Liver (tissue), 8 donors: ENCODE measurements at regions not wholly inside any gene's neighbourhood (a gene's known extent, or its start where the extent isn't known, plus 50 kb on each side); places are given as distances from the start of the nearest gene placed in this dataset.

Source experiments
- DNase-seq: peaks from one replicate; pipeline ENCODE4 v3.0.0-alpha.2; 2017; ENCODE audit warnings: low spot score
- H3K27ac ChIP-seq, 2 donors: one replicate each; pipeline ENCODE4 v1.7.0; 2013; ENCODE audit warnings: inconsistent platforms in 2 of 2, low read length in 2 of 2, control low read depth in 1 of 2, low read depth in 1 of 2, mild to moderate bottlenecking in 1 of 2
- H3K27me3 ChIP-seq, 4 donors: one replicate each; pipeline versions ENCODE4 v1.6.1 to v1.7.0; 2013; ENCODE audit warnings: low read length in 3 of 4, inconsistent platforms in 1 of 4, mild to moderate bottlenecking in 1 of 4, moderate library complexity in 1 of 4; ENCODE audit not compliant: control insufficient read depth in 4 of 4, insufficient read depth in 4 of 4
- H3K36me3 ChIP-seq, 4 donors: one replicate each; pipeline versions ENCODE4 v1.6.1 to v1.7.0; 2013; ENCODE audit warnings: low read length in 3 of 4, mild to moderate bottlenecking in 3 of 4, low read depth in 1 of 4, moderate library complexity in 1 of 4; ENCODE audit not compliant: control insufficient read depth in 4 of 4, insufficient read depth in 3 of 4
- H3K4me1 ChIP-seq, 4 donors: one replicate each; pipeline versions ENCODE4 v1.6.1 to v1.7.0; 2013; ENCODE audit warnings: low read length in 3 of 4, mild to moderate bottlenecking in 3 of 4, moderate library complexity in 1 of 4; ENCODE audit not compliant: control insufficient read depth in 4 of 4, insufficient read depth in 4 of 4
- H3K4me3 ChIP-seq, 3 donors: one replicate each; pipeline versions ENCODE4 v1.6.1 to v1.7.0; 2013; ENCODE audit warnings: low read length in 3 of 3, control low read depth in 1 of 3, low read depth in 1 of 3, mild to moderate bottlenecking in 1 of 3
- H3K9ac ChIP-seq, 2 donors: one replicate each; pipeline ENCODE4 v1.7.0; 2013; ENCODE audit warnings: low read length in 2 of 2, mild to moderate bottlenecking in 2 of 2, moderate library complexity in 2 of 2, control low read depth in 1 of 2, low read depth in 1 of 2
- H3K9me3 ChIP-seq, 4 donors: one replicate each; pipeline versions ENCODE4 v1.6.1 to v1.7.0; 2013; ENCODE audit warnings: low read length in 3 of 4; ENCODE audit not compliant: control insufficient read depth in 4 of 4
- CTCF ChIP-seq: fragments of 150-350 bp; IDR thresholded peaks from 2 replicates; pipeline ENCODE4 v1.5.1; 2017; ENCODE audit warnings: improper control_type of control experiment, low read depth, low read length; ENCODE audit not compliant: missing input control
- EGR1 ChIP-seq, 2 donors: IDR thresholded peaks; 2 replicates each; pipeline ENCODE4 v1.6.1; 2016 to 2018; ENCODE audit warnings: antibody characterized with exemption in 2 of 2, low read depth in 2 of 2
- FOXA2 ChIP-seq: IDR thresholded peaks from 2 replicates; pipeline ENCODE4 v1.6.1; 2016; ENCODE audit warnings: antibody characterized with exemption
- GABPA ChIP-seq, 2 donors: IDR thresholded peaks in 1 of 2; conservative IDR thresholded peaks in 1 of 2; 2 replicates each; pipeline ENCODE4 v1.6.1; 2016; ENCODE audit warnings: antibody characterized with exemption in 2 of 2, mild to moderate bottlenecking in 1 of 2, moderate library complexity in 1 of 2
- HNF4A ChIP-seq, 2 donors: conservative IDR thresholded peaks; 2 replicates each; pipeline ENCODE4 v1.6.1; 2016; ENCODE audit warnings: antibody characterized with exemption in 2 of 2, mild to moderate bottlenecking in 2 of 2
- JUND ChIP-seq, 2 donors: IDR thresholded peaks; 2 replicates each; pipeline ENCODE4 v1.6.1; 2016; ENCODE audit warnings: antibody characterized with exemption in 2 of 2
- NR2F2 ChIP-seq: IDR thresholded peaks from 2 replicates; pipeline ENCODE4 v1.6.1; 2016; ENCODE audit warnings: antibody characterized with exemption
- RAD21 ChIP-seq, 2 donors: IDR thresholded peaks; 2 replicates each; pipeline ENCODE4 v1.6.1; 2016; ENCODE audit warnings: antibody characterized with exemption in 2 of 2, mild to moderate bottlenecking in 2 of 2
- RXRA ChIP-seq, 2 donors: IDR thresholded peaks; 2 replicates each; pipeline ENCODE4 v1.6.1; 2017 to 2018; ENCODE audit warnings: antibody characterized with exemption in 2 of 2, mild to moderate bottlenecking in 1 of 2
- SP1 ChIP-seq: IDR thresholded peaks from 2 replicates; pipeline ENCODE4 v1.6.1; 2018; ENCODE audit warnings: antibody characterized with exemption, mild to moderate bottlenecking
- TAF1 ChIP-seq: conservative IDR thresholded peaks from 2 replicates; pipeline ENCODE4 v1.6.1; 2016; ENCODE audit warnings: antibody characterized with exemption, mild to moderate bottlenecking
- YY1 ChIP-seq: IDR thresholded peaks from 2 replicates; pipeline ENCODE4 v1.6.1; 2016; ENCODE audit warnings: antibody characterized with exemption, mild to moderate bottlenecking
- WGBS: extraction: QIAGEN DNeasy Blood & Tissue Kit; methylation state at CpG from one replicate; pipeline ENCODE4 v1.1.7; 2013; 5-methylcytosine and 5-hydroxymethylcytosine counted together
- TF ChIP-seq, protein P1 (sequence below): IDR thresholded peaks from 2 replicates; pipeline ENCODE4 v1.6.1; 2016; ENCODE audit warnings: antibody characterized with exemption
- TF ChIP-seq, protein P2 (sequence below): IDR thresholded peaks from 2 replicates; pipeline ENCODE4 v1.6.1; 2016; ENCODE audit warnings: antibody characterized with exemption, mild to moderate bottlenecking
- TF ChIP-seq, protein P3 (sequence below): IDR thresholded peaks from 2 replicates; pipeline ENCODE4 v1.6.1; 2016; ENCODE audit warnings: antibody characterized with exemption
- donor health status: healthy.
- donor health status: healthy.
- donor health status: healthy.
- donor health status: healthy.
- donor health status: healthy.

- TF ChIP-seq CTCF (no peak), FOXA2 (no peak)
Observed at GRCh38 chr3:35505181-35505580, 134.1 kb upstream of the ARPP21 start (continued).

GRCh38 chr3:35505772-35506171 is 133.6 kb upstream of the ARPP21 start:
- H3K4me3 ChIP-seq, result no peak overlapping the region
- H3K4me1 ChIP-seq, result peaks cover 0 to 6% (median 6%) of the 10 kb centered on the region in 4 donors
- H3K9ac ChIP-seq, result no peak overlapping the region
- DNase-seq, result no peak
- 96% methylated on average over 3 of the region's 3 CpGs for WGBS
- H3K36me3 ChIP-seq, result no peaks in the 10 kb centered on the region
- no peaks in the 10 kb centered on the region for H3K27me3 ChIP-seq
- H3K27ac ChIP-seq, result no peak overlapping the region
- TF ChIP-seq GABPA (IDR thresholded peaks at IDR 0.05 in 1 of 2, conservative IDR thresholded peaks at IDR 0.05 in 1 of 2) (no peak), SP1 (no peak), RAD21 (IDR thresholded peaks at IDR 0.05) (no peak), NR2F2 (no peak), YY1 (no peak), HNF4A (conservative IDR thresholded peaks at IDR 0.05) (no peak), RXRA (IDR thresholded peaks at IDR 0.05) (no peak), JUND (IDR thresholded peaks at IDR 0.05) (no peak)
- TF ChIP-seq, protein P1, sequence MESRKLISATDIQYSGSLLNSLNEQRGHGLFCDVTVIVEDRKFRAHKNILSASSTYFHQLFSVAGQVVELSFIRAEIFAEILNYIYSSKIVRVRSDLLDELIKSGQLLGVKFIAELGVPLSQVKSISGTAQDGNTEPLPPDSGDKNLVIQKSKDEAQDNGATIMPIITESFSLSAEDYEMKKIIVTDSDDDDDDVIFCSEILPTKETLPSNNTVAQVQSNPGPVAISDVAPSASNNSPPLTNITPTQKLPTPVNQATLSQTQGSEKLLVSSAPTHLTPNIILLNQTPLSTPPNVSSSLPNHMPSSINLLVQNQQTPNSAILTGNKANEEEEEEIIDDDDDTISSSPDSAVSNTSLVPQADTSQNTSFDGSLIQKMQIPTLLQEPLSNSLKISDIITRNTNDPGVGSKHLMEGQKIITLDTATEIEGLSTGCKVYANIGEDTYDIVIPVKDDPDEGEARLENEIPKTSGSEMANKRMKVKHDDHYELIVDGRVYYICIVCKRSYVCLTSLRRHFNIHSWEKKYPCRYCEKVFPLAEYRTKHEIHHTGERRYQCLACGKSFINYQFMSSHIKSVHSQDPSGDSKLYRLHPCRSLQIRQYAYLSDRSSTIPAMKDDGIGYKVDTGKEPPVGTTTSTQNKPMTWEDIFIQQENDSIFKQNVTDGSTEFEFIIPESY, result no peak
- TF ChIP-seq, protein P2, sequence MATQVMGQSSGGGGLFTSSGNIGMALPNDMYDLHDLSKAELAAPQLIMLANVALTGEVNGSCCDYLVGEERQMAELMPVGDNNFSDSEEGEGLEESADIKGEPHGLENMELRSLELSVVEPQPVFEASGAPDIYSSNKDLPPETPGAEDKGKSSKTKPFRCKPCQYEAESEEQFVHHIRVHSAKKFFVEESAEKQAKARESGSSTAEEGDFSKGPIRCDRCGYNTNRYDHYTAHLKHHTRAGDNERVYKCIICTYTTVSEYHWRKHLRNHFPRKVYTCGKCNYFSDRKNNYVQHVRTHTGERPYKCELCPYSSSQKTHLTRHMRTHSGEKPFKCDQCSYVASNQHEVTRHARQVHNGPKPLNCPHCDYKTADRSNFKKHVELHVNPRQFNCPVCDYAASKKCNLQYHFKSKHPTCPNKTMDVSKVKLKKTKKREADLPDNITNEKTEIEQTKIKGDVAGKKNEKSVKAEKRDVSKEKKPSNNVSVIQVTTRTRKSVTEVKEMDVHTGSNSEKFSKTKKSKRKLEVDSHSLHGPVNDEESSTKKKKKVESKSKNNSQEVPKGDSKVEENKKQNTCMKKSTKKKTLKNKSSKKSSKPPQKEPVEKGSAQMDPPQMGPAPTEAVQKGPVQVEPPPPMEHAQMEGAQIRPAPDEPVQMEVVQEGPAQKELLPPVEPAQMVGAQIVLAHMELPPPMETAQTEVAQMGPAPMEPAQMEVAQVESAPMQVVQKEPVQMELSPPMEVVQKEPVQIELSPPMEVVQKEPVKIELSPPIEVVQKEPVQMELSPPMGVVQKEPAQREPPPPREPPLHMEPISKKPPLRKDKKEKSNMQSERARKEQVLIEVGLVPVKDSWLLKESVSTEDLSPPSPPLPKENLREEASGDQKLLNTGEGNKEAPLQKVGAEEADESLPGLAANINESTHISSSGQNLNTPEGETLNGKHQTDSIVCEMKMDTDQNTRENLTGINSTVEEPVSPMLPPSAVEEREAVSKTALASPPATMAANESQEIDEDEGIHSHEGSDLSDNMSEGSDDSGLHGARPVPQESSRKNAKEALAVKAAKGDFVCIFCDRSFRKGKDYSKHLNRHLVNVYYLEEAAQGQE, result no peak
- TF ChIP-seq, protein P3, sequence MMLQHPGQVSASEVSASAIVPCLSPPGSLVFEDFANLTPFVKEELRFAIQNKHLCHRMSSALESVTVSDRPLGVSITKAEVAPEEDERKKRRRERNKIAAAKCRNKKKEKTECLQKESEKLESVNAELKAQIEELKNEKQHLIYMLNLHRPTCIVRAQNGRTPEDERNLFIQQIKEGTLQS, result no peak
- no peaks in the 10 kb centered on the region for H3K9me3 ChIP-seq

DNA sequence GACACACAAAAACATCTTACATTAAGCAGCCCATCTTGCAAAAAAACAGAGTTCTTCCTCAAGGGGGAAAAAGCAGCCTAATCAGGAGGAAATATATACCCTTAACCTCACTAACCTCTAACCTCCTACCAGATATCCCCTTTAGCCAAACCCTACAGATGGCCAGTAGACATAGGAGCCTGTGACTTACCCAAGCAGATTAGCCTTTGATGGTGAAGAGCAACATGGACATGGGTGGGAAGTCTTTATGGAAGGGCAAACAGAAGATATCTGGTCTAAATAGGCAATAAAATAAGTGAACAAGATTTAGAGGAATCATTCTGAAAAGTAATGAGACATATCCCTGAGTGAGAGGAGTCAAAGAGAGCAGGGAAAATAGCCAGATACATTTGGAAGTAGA is 119.4 kb upstream of the ARPP21 start:
- H3K36me3 ChIP-seq, result no peaks in the 10 kb centered on the region

More for the DNA sequence above, 119.4 kb upstream of the ARPP21 start:
- no peak for DNase-seq
- TF ChIP-seq CTCF (no peak), TAF1 (no peak), EGR1 (IDR thresholded peaks at IDR 0.05; ENCODE audit: low read depth in 2 of 2) (no peak), HNF4A (conservative IDR thresholded peaks at IDR 0.05) (no peak)
- TF ChIP-seq, protein P3, result no peak
- TF ChIP-seq, protein P2, result no peak
- H3K4me3 ChIP-seq, result no peak overlapping the region
- no peak overlapping the region for H3K27ac ChIP-seq
- no peaks in the 10 kb centered on the region for H3K27me3 ChIP-seq
- H3K9ac ChIP-seq, result no peak overlapping the region
- H3K9me3 ChIP-seq, result no peaks in the 10 kb centered on the region
- peaks cover 0 to 4% (median 2%) of the 10 kb centered on the region in 4 donors for H3K4me1 ChIP-seq
